ENCODE measurements at regions not wholly inside any gene's neighbourhood (a gene's known extent, or its start where the extent isn't known, plus 50 kb on each side); places are given as distances from the start of the nearest gene placed in this dataset.
"Not testable (repeated sequence)": the region's sequence is repeated elsewhere in the genome, so short reads cannot be mapped to it uniquely, and the experiment has no call there.

GRCh38 chr2:111517050-111517720 lies 366.8 kb downstream of the ANAPC1 start:
- TF ChIP-seq CTCF, EP300, POLR2A (IDR thresholded peaks at IDR 0.05): not testable (repeated sequence)

Measured in sigmoid colon (tissue), 4 donors.